Neutrophil (primary cell): ENCODE measurements at regions not wholly inside any gene's neighbourhood (a gene's known extent, or its start where the extent isn't known, plus 50 kb on each side); places are given as distances from the start of the nearest gene placed in this dataset.

Experiments used
- H3K27ac ChIP-seq: fragments of 200-600 bp; sonication (generic); 2 replicates; pipeline ENCODE4 v1.5.1; 2016; ENCODE audit warnings: mild to moderate bottlenecking, moderate library complexity
- H3K27me3 ChIP-seq: fragments of 200-600 bp; sonication (generic); 2 replicates; pipeline ENCODE4 v1.6.0; 2016; ENCODE audit warnings: mild to moderate bottlenecking
- H3K36me3 ChIP-seq: fragments of 200-600 bp; sonication (generic); 2 replicates; pipeline ENCODE4 v1.5.1; 2017
- H3K4me1 ChIP-seq, 2 experiments: fragments of 200-600 bp in 1 of 2; sonication (generic) in 1 of 2; 1 replicate in 1 of 2; 2 replicates in 1 of 2; pipeline versions ENCODE4 v1.5.1 to v1.6.1; 2013 to 2016; ENCODE audit warnings: low read depth in 1 of 2, low read length in 1 of 2, mild to moderate bottlenecking in 1 of 2, moderate library complexity in 1 of 2; ENCODE audit not compliant: control insufficient read depth in 1 of 2, insufficient read depth in 1 of 2
- H3K4me3 ChIP-seq, 2 experiments: fragments of 200-600 bp in 1 of 2; sonication (generic) in 1 of 2; 1 replicate in 1 of 2; 2 replicates in 1 of 2; pipeline ENCODE4 v1.5.1; 2013 to 2016; ENCODE audit warnings: low read depth in 1 of 2, low read length in 1 of 2, mild to moderate bottlenecking in 1 of 2, moderate library complexity in 1 of 2
- H3K9me3 ChIP-seq: fragments of 200-600 bp; sonication (generic); 2 replicates; pipeline ENCODE4 v1.5.1; 2016
- TF ChIP-seq, protein P1 (sequence below): fragments of 200-600 bp; sonication (generic); IDR thresholded peaks from 2 replicates; pipeline ENCODE4 v1.5.1; 2016; ENCODE audit warnings: antibody characterized with exemption

DNA sequence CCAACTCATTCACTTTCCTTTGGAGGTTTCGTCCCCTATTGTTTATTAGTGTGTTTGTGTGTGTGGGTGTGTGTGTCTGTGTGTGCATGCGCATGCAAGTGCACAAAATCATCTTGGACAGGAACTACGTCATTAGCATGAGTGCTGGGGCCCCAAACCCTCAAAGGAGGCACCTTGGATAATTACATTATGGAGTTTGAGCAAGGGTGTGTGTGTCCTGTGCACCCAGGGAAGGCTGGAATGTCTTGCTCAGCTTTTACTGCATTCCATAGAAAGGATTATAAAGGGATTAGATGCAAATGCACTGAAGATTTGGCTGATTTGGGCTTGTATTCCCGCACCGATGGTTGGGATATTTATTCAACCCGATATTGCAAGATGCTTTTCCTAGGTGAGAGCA is 203.4 kb upstream of the NAV2 start:
- TF ChIP-seq, protein P1, sequence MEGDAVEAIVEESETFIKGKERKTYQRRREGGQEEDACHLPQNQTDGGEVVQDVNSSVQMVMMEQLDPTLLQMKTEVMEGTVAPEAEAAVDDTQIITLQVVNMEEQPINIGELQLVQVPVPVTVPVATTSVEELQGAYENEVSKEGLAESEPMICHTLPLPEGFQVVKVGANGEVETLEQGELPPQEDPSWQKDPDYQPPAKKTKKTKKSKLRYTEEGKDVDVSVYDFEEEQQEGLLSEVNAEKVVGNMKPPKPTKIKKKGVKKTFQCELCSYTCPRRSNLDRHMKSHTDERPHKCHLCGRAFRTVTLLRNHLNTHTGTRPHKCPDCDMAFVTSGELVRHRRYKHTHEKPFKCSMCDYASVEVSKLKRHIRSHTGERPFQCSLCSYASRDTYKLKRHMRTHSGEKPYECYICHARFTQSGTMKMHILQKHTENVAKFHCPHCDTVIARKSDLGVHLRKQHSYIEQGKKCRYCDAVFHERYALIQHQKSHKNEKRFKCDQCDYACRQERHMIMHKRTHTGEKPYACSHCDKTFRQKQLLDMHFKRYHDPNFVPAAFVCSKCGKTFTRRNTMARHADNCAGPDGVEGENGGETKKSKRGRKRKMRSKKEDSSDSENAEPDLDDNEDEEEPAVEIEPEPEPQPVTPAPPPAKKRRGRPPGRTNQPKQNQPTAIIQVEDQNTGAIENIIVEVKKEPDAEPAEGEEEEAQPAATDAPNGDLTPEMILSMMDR = no peak
- no peaks in the 10 kb centered on the region for H3K36me3 ChIP-seq
- no peak overlapping the region for H3K27ac ChIP-seq
- peaks cover 83% of the 10 kb centered on the region for H3K27me3 ChIP-seq
- H3K4me1 ChIP-seq = no peaks in the 10 kb centered on the region
- H3K4me3 ChIP-seq = no peak overlapping the region
- H3K9me3 ChIP-seq = no peaks in the 10 kb centered on the region

- Histone ChIP-seq H3K36me3 (no peaks in the 10 kb centered on the region), H3K4me1 (no peaks in the 10 kb centered on the region), H3K27me3 (peaks cover 74% of the 10 kb centered on the region), H3K27ac (no peak overlapping the region), H3K9me3 (no peaks in the 10 kb centered on the region), H3K4me3 (no peak overlapping the region)
- TF ChIP-seq, protein P1 = no peak
Measured at GRCh38 chr11:19508165-19508564, 204.5 kb upstream of the NAV2 start.

DNA sequence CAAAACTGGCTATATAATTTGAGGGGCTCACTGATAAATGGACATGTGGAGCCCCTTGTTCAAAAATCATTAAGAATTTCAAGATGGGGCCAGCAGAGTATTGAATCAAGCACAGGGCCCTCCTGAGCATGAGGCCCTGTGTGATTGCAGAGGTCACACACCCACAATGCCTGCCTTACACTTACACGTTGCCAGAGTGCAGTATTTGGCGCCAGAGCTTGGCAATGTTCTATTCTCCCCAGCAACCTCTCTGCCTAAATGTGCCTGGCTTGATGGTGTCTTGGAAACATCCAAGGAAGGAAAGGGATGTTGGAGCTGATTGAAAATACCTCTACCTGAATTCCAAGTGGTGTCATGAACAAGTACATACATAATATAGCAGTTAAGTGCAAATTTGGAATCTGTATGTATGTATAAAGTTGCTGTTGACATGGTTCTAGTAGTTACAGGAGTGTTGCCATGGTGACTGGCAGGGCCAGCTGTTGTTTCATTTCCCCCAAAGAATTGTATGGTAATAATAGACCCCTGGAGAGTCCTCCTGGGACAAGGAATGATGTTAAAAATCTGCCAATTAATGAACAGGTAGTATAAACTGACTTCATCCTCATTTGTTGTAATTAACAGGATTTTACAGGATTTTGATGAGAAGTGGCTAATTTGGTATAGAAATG is 205.7 kb upstream of the NAV2 start:
- Histone ChIP-seq H3K4me1 (no peaks in the 10 kb centered on the region), H3K36me3 (no peaks in the 10 kb centered on the region), H3K9me3 (no peaks in the 10 kb centered on the region), H3K27me3 (peaks cover 75% of the 10 kb centered on the region), H3K4me3 (no peak overlapping the region), H3K27ac (no peak overlapping the region)
- TF ChIP-seq, protein P1 = no peak

- no peak overlapping the region for H3K27ac ChIP-seq
- no peaks in the 10 kb centered on the region for H3K4me1 ChIP-seq
- TF ChIP-seq, protein P1 = no peak
- H3K36me3 ChIP-seq = no peaks in the 10 kb centered on the region
- H3K27me3 ChIP-seq = peaks cover 70% of the 10 kb centered on the region
- no peak overlapping the region for H3K4me3 ChIP-seq
- H3K9me3 ChIP-seq = no peaks in the 10 kb centered on the region
Measured at GRCh38 chr11:19502691-19503253, 209.9 kb upstream of the NAV2 start.

DNA sequence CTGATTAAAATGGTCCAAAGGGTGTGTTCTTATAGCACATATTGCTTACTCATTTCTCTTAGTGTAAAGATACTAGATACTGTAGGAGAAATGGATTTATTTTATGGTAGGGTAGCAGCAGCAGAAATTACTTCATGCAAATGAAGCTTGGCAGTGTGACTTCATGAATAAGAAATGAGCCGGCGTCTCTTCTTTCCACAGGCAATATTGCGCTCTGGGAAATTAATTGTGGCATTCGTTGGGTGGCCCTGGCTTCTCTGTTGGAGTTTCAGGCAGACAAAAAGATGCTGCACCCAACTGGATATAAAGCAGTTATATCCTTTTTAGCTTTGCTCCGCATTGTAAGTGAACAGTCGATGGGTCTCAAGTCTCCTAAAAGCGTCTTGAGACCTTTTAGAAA is 211.0 kb upstream of the NAV2 start:
- Histone ChIP-seq H3K9me3 (no peaks in the 10 kb centered on the region), H3K36me3 (no peaks in the 10 kb centered on the region), H3K4me3 (no peak overlapping the region), H3K27ac (no peak overlapping the region), H3K4me1 (no peaks in the 10 kb centered on the region), H3K27me3 (peaks cover 63% of the 10 kb centered on the region)
- TF ChIP-seq, protein P1 = no peak
